ENCODE measurements at regions not wholly inside any gene's neighbourhood (a gene's known extent, or its start where the extent isn't known, plus 50 kb on each side); places are given as distances from the start of the nearest gene placed in this dataset.

- TF ChIP-seq TCF12 (IDR thresholded peaks at IDR 0.05) (no peak), TCF12 (CRISPR knock-in tag; IDR thresholded peaks at IDR 0.05) (no peak), MTF1 (CRISPR knock-in tag; IDR thresholded peaks at IDR 0.05) (no peak), BRD4 (CRISPR knock-in tag; IDR thresholded peaks at IDR 0.05) (no peak), GZF1 (CRISPR knock-in tag; IDR thresholded peaks at IDR 0.05) (no peak), MTA3 (CRISPR knock-in tag; IDR thresholded peaks at IDR 0.05) (no peak), STAT6 (CRISPR knock-in tag; IDR thresholded peaks at IDR 0.05; ENCODE audit: borderline replicate concordance) (no peak)
- TF ChIP-seq, protein P1, sequence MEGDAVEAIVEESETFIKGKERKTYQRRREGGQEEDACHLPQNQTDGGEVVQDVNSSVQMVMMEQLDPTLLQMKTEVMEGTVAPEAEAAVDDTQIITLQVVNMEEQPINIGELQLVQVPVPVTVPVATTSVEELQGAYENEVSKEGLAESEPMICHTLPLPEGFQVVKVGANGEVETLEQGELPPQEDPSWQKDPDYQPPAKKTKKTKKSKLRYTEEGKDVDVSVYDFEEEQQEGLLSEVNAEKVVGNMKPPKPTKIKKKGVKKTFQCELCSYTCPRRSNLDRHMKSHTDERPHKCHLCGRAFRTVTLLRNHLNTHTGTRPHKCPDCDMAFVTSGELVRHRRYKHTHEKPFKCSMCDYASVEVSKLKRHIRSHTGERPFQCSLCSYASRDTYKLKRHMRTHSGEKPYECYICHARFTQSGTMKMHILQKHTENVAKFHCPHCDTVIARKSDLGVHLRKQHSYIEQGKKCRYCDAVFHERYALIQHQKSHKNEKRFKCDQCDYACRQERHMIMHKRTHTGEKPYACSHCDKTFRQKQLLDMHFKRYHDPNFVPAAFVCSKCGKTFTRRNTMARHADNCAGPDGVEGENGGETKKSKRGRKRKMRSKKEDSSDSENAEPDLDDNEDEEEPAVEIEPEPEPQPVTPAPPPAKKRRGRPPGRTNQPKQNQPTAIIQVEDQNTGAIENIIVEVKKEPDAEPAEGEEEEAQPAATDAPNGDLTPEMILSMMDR (CRISPR knock-in tag; IDR thresholded peaks at IDR 0.05) = no peak
Measured at GRCh38 chr1:191222206-191222605, 744.5 kb upstream of the BRINP3 start.

Data from HepG2 (cell line).